GM12875 (cell line): ENCODE measurements at regions not wholly inside any gene's neighbourhood (a gene's known extent, or its start where the extent isn't known, plus 50 kb on each side); places are given as distances from the start of the nearest gene placed in this dataset.

Experiments used
- H3K4me3 ChIP-seq: one replicate; pipeline ENCODE4 v1.5.1; 2011; ENCODE audit warnings: low read depth, low read length, control low read depth
- CTCF ChIP-seq: IDR thresholded peaks from 2 replicates; pipeline ENCODE4 v1.5.1; 2011; ENCODE audit warnings: low read depth, mild to moderate bottlenecking, control low read depth, inconsistent platforms, low read length, moderate library complexity, borderline replicate concordance; ENCODE audit not compliant: insufficient read depth

GRCh38 chr15:36468746-36469145 is 110.7 kb upstream of the CDIN1 start:
- TF ChIP-seq CTCF = no peak
- no peak overlapping the region for H3K4me3 ChIP-seq

- no peak overlapping the region for H3K4me3 ChIP-seq
- no peak for TF ChIP-seq CTCF
Measured at GRCh38 chr15:36469311-36469966, 110.0 kb upstream of the CDIN1 start.

DNA sequence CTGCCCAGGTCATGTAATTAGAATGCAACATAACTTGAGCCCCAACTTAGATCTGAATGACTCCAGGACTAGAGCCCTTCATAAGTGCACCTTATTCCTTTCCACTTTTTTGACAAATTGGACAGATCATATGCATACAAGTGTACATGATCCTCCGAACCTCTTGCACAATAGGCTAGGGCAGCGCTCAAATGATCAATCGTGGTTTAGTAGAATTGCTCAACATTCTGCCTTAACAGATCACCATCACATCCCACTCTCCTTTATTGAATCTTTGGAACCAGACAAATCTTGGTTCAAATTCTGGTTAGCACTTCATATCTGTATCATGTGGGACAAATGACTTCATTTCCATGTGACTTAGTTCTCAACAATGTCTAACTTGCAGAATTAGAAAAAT is 106.8 kb upstream of the CDIN1 start:
- no peak overlapping the region for H3K4me3 ChIP-seq
- TF ChIP-seq CTCF = no peak

- H3K4me3 ChIP-seq = no peak overlapping the region
- no peak for TF ChIP-seq CTCF
Measured at GRCh38 chr15:36478561-36478960, 100.9 kb upstream of the CDIN1 start.

- H3K4me3 ChIP-seq = no peak overlapping the region
- TF ChIP-seq CTCF = no peak
Measured at GRCh38 chr15:36479200-36479896, 100.1 kb upstream of the CDIN1 start.

GRCh38 chr15:36481156-36481555 is 98.3 kb upstream of the CDIN1 start:
- TF ChIP-seq CTCF = no peak
- H3K4me3 ChIP-seq = no peak overlapping the region

DNA sequence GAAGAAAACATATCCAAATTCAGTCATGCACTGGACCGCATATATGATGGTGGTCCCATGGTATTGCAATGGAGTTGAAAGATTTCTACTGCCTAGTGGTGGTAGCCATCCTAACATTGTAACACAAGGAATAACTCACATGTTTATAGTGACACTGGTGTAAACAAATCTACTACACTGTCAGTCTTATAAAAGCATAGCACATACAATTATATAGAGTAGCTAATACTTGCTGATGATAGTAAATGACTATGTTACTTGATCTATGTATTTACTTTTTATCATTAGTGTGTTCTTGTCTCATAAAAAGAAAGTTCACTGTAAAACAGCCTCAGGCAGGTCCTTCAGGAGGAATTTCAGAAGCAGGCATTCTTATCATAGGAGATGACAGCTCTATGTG is 96.0 kb upstream of the CDIN1 start:
- no peak for TF ChIP-seq CTCF
- H3K4me3 ChIP-seq = no peak overlapping the region
